ENCODE measurements at regions not wholly inside any gene's neighbourhood (a gene's known extent, or its start where the extent isn't known, plus 50 kb on each side); places are given as distances from the start of the nearest gene placed in this dataset.

GRCh38 chr1:194150242-194150641 is 963.8 kb upstream of the B3GALT2 start:
- TF ChIP-seq ZNF24 (IDR thresholded peaks at IDR 0.05): no peak
- TF ChIP-seq SMAD1 (IDR thresholded peaks at IDR 0.05; ENCODE audit: low read depth, partially characterized antibody): no peak
- TF ChIP-seq CTCF (IDR thresholded peaks at IDR 0.05 in 2 of 3, conservative IDR thresholded peaks at IDR 0.05 in 1 of 3; ENCODE audit: control insufficient read depth in 2 of 3, extremely low read depth in 1 of 3, insufficient read depth in 1 of 3, low read depth in 3 of 3, low read length in 3 of 3): no peak
- no peak for TF ChIP-seq ZBTB33 (IDR thresholded peaks at IDR 0.05)
- TF ChIP-seq CEBPB (IDR thresholded peaks at IDR 0.05; ENCODE audit: borderline replicate concordance in 1 of 2, low read depth in 2 of 2, low read length in 2 of 2): no peak
